SH-SY5Y (cell line): ENCODE measurements at regions not wholly inside any gene's neighbourhood (a gene's known extent, or its start where the extent isn't known, plus 50 kb on each side); places are given as distances from the start of the nearest gene placed in this dataset.

ENCODE experiments used
- GATA2 ChIP-seq: IDR thresholded peaks from 2 replicates; pipeline ENCODE4 v1.6.1; 2011; ENCODE audit warnings: mild to moderate bottlenecking, low read depth, low read length
- GATA3 ChIP-seq: IDR thresholded peaks from 2 replicates; pipeline ENCODE4 v1.6.1; 2011; ENCODE audit warnings: low read depth, mild to moderate bottlenecking, low read length, moderate library complexity

DNA sequence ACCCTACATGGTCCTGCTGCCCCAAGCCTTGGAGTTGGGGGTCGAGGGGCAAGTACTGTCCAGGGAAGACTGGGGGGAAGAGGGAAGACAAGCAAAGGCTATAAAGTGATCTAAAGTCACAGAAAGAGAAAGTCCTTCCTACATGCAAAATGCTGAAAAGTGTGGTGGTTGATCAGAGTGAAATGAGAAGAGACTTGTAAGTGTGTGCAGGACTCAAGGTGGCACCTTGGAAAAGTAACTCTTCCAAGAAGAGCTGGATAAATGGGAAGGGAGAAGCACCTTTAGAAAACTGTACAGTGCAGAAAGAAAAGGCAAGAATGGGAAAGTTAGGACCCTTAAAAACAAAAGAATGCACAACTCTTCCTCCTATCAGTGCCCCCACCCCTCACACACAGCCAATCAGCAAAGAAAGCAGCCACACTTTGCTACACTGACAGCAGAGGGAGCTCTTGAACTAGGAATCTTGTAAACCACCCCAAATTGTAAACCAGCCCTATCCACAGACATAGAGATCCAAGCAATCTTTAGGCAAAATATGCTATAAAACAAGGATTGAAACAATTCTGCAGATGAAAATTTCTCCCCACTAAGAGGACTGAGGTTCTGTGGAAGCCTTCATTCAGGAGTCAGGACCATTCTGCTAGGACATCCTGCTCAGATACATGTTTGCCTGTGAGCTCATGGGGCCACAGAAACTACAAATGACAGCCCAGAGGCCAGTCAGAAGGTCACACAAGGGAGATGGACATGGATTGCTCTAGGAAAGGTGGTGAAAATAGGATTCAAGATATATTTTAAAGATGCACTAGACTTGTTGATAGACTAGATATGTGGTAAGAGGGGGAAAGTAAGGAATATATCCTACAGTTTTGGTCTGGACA is 146.4 kb downstream of the FTCDNL1 start:
- TF ChIP-seq GATA2 (no peak), GATA3 (no peak)
